Ovary (tissue), 3 donors: ENCODE measurements at regions not wholly inside any gene's neighbourhood (a gene's known extent, or its start where the extent isn't known, plus 50 kb on each side); places are given as distances from the start of the nearest gene placed in this dataset.

Source experiments
- EP300 ChIP-seq: sonication (generic); formaldehyde crosslinking; IDR thresholded peaks from one replicate; pipeline ENCODE4 v1.6.1; 2017; ENCODE audit warnings: antibody characterized with exemption
- POLR2A ChIP-seq: fragments of 450-650 bp; IDR thresholded peaks from one replicate; pipeline ENCODE4 v1.6.1; 2017; ENCODE audit warnings: antibody characterized with exemption, mild to moderate bottlenecking, moderate library complexity
- TF ChIP-seq, protein P1 (sequence below), 3 donors: fragments of 450-650 bp in 2 of 3; fragments of 200-600 bp in 1 of 3; IDR thresholded peaks; one replicate each; pipeline versions ENCODE4 v1.5.1 to v1.8.0; 2016 to 2022; ENCODE audit warnings: antibody characterized with exemption in 3 of 3, mild to moderate bottlenecking in 1 of 3
- donor health status: DM: no; HTN: no; CAD: no.

DNA sequence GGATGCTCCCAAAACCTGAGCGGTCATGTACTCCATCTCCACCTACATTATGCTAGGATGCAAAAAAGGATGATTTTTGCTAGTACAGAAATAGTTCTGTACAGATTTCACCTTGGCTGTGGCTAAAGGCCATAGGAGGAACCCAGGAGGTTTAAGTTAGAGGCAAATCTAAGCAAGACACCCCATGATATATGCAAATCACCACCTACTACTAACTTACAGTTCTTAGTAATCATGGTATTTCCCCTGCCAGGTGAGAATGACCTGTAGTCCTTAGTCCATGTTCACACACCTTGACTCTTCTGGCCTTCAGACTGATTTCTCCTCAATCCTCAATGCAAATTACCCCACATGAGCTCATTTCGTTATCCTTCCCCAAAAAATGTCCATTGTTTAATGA, 154.2 kb downstream of the IMPG2 start:
- TF ChIP-seq, protein P1, sequence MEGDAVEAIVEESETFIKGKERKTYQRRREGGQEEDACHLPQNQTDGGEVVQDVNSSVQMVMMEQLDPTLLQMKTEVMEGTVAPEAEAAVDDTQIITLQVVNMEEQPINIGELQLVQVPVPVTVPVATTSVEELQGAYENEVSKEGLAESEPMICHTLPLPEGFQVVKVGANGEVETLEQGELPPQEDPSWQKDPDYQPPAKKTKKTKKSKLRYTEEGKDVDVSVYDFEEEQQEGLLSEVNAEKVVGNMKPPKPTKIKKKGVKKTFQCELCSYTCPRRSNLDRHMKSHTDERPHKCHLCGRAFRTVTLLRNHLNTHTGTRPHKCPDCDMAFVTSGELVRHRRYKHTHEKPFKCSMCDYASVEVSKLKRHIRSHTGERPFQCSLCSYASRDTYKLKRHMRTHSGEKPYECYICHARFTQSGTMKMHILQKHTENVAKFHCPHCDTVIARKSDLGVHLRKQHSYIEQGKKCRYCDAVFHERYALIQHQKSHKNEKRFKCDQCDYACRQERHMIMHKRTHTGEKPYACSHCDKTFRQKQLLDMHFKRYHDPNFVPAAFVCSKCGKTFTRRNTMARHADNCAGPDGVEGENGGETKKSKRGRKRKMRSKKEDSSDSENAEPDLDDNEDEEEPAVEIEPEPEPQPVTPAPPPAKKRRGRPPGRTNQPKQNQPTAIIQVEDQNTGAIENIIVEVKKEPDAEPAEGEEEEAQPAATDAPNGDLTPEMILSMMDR (IDR thresholded peaks at IDR 0.05), result no peak
- TF ChIP-seq POLR2A (no peak), EP300 (no peak)
